GM23338 (cell line): ENCODE measurements at regions not wholly inside any gene's neighbourhood (a gene's known extent, or its start where the extent isn't known, plus 50 kb on each side); places are given as distances from the start of the nearest gene placed in this dataset.

Experiments
- ATAC-seq: fragments of 200-7000 bp; cut with Tn5 transposase; 3 replicates; pipeline ENCODE4 v1.9.1; 2020
- DNase-seq: peaks from one replicate; pipeline ENCODE4 v3.0.0-alpha.2; 2015; ENCODE audit warnings: low spot score
- H2AFZ ChIP-seq: fragments of 200-600 bp; sonication (generic); 2 replicates; pipeline ENCODE4 v1.8.0; 2016; ENCODE audit warnings: antibody characterized with exemption, mild to moderate bottlenecking, moderate library complexity
- H3F3A ChIP-seq: fragments of 200-600 bp; sonication (generic); replicated peaks from 2 replicates; pipeline ENCODE4 v1.8.0; 2017; ENCODE audit warnings: antibody characterized with exemption, mixed run types, low read depth
- H3K27ac ChIP-seq: fragments of 200-600 bp; sonication (generic); 2 replicates; pipeline ENCODE4 v1.6.1; 2016; ENCODE audit warnings: low read depth
- H3K27me3 ChIP-seq: fragments of 200-600 bp; sonication (generic); 2 replicates; pipeline ENCODE4 v1.8.0; 2016; ENCODE audit warnings: mild to moderate bottlenecking, mixed run types, moderate library complexity; ENCODE audit not compliant: insufficient read depth
- H3K36me3 ChIP-seq: fragments of 200-600 bp; sonication (generic); 2 replicates; pipeline ENCODE4 v1.8.0; 2016; ENCODE audit warnings: mild to moderate bottlenecking; ENCODE audit not compliant: insufficient read depth
- H3K4me1 ChIP-seq: fragments of 200-600 bp; sonication (generic); 2 replicates; pipeline ENCODE4 v1.8.0; 2016; ENCODE audit warnings: mild to moderate bottlenecking, moderate library complexity; ENCODE audit not compliant: insufficient read depth
- H3K4me2 ChIP-seq: fragments of 200-600 bp; sonication (generic); 2 replicates; pipeline ENCODE4 v1.7.1; 2017; ENCODE audit warnings: mixed run types
- H3K4me3 ChIP-seq: fragments of 200-600 bp; sonication (generic); 2 replicates; pipeline ENCODE4 v1.6.1; 2016; ENCODE audit warnings: mixed run types
- H3K79me2 ChIP-seq: fragments of 200-600 bp; sonication (generic); replicated peaks from 2 replicates; pipeline ENCODE4 v1.8.0; 2017; ENCODE audit warnings: mild to moderate bottlenecking; ENCODE audit not compliant: insufficient read depth
- H3K9me2 ChIP-seq: fragments of 200-600 bp; sonication (generic); 2 replicates; pipeline ENCODE4 v1.8.0; 2017; ENCODE audit not compliant: insufficient read depth
- H4K20me1 ChIP-seq: fragments of 200-600 bp; sonication (generic); replicated peaks from 2 replicates; pipeline ENCODE4 v1.8.0; 2017; ENCODE audit warnings: mild to moderate bottlenecking; ENCODE audit not compliant: insufficient read depth
- H3K27ac Mint-ChIP-seq: 2 replicates; pipeline ENCODE4 v1.8.0; 2020; ENCODE audit warnings: inconsistent platforms, mild to moderate bottlenecking, moderate library complexity, mixed read lengths
- H3K27me3 Mint-ChIP-seq: 3 replicates; pipeline ENCODE4 v1.8.0; 2022; ENCODE audit warnings: low read depth, mild to moderate bottlenecking, moderate library complexity, mixed read lengths, inconsistent platforms; ENCODE audit not compliant: insufficient read depth, poor library complexity
- H3K36me3 Mint-ChIP-seq: 3 replicates; pipeline ENCODE4 v1.8.0; 2021; ENCODE audit warnings: low read depth, mild to moderate bottlenecking, inconsistent platforms, moderate library complexity, mixed read lengths
- H3K4me1 Mint-ChIP-seq: 3 replicates; pipeline ENCODE4 v1.8.0; 2020; ENCODE audit warnings: mild to moderate bottlenecking, inconsistent platforms, mixed read lengths
- H3K4me3 Mint-ChIP-seq: 3 replicates; pipeline ENCODE4 v1.8.0; 2021; ENCODE audit warnings: moderate library complexity, mild to moderate bottlenecking, inconsistent platforms, mixed read lengths
- H3K9me3 Mint-ChIP-seq: 3 replicates; pipeline ENCODE4 v1.8.0; 2020; ENCODE audit warnings: moderate library complexity, mild to moderate bottlenecking, inconsistent platforms, mixed read lengths
- CREB1 ChIP-seq: fragments of 250-450 bp; sonication (Bioruptor Pico); IDR thresholded peaks from 2 replicates; pipeline ENCODE4 v1.5.0; 2020; ENCODE audit warnings: low read depth, mild to moderate bottlenecking, moderate library complexity
- EZH2 ChIP-seq: fragments of 200-600 bp; sonication (generic); IDR thresholded peaks from one replicate; pipeline ENCODE4 v1.8.0; 2017; ENCODE audit warnings: antibody characterized with exemption, mild to moderate bottlenecking, low read depth; ENCODE audit not compliant: unreplicated experiment
- EZH2phosphoT487 ChIP-seq: fragments of 200-600 bp; sonication (generic); IDR thresholded peaks from one replicate; pipeline ENCODE4 v1.8.1; 2018; ENCODE audit warnings: antibody characterized with exemption; ENCODE audit not compliant: unreplicated experiment
- JUNB ChIP-seq: IDR thresholded peaks from one replicate; pipeline ENCODE4 v1.6.1; 2016; ENCODE audit warnings: antibody characterized with exemption; ENCODE audit not compliant: unreplicated experiment
- NANOG ChIP-seq: IDR thresholded peaks from 2 replicates; pipeline ENCODE4 v1.6.1; 2016; ENCODE audit warnings: antibody characterized with exemption, borderline replicate concordance
- POLR2AphosphoS5 ChIP-seq: IDR thresholded peaks from 2 replicates; pipeline ENCODE4 v1.6.1; 2016; ENCODE audit warnings: antibody characterized with exemption, low read depth
- STAT1 ChIP-seq: IDR thresholded peaks from one replicate; pipeline ENCODE4 v1.6.1; 2016; ENCODE audit warnings: antibody characterized with exemption; ENCODE audit not compliant: unreplicated experiment
- ZNF114 ChIP-seq: fragments of 250-450 bp; sonication (Bioruptor Pico); IDR thresholded peaks from 2 replicates; pipeline ENCODE4 v1.5.0; 2020; ENCODE audit warnings: mild to moderate bottlenecking, moderate library complexity
- ZNF331 ChIP-seq: fragments of 250-450 bp; sonication (Bioruptor Pico); IDR thresholded peaks from 2 replicates; pipeline ENCODE4 v1.5.0; 2020; ENCODE audit warnings: low read depth, mild to moderate bottlenecking, moderate library complexity
- TF ChIP-seq, protein P1 (sequence below): IDR thresholded peaks from 2 replicates; pipeline ENCODE4 v1.6.1; 2016; ENCODE audit warnings: antibody characterized with exemption
- TF ChIP-seq, protein P2 (sequence below), 2 experiments: fragments of 200-600 bp in 1 of 2; sonication (generic) in 1 of 2; conservative IDR thresholded peaks; 2 replicates each; pipeline versions ENCODE4 v1.5.1 to v1.6.1; 2016 to 2017; ENCODE audit warnings: antibody characterized with exemption in 2 of 2, low read depth in 2 of 2, mild to moderate bottlenecking in 2 of 2, moderate library complexity in 1 of 2
- TF ChIP-seq, protein P3 (sequence below): fragments of 250-450 bp; sonication (Bioruptor Pico); IDR thresholded peaks from 2 replicates; pipeline ENCODE4 v1.5.0; 2020; ENCODE audit warnings: mild to moderate bottlenecking, moderate library complexity
- TF ChIP-seq, protein P4 (sequence below): IDR thresholded peaks from one replicate; pipeline ENCODE4 v1.6.1; 2018; ENCODE audit warnings: antibody characterized with exemption; ENCODE audit not compliant: unreplicated experiment

DNA sequence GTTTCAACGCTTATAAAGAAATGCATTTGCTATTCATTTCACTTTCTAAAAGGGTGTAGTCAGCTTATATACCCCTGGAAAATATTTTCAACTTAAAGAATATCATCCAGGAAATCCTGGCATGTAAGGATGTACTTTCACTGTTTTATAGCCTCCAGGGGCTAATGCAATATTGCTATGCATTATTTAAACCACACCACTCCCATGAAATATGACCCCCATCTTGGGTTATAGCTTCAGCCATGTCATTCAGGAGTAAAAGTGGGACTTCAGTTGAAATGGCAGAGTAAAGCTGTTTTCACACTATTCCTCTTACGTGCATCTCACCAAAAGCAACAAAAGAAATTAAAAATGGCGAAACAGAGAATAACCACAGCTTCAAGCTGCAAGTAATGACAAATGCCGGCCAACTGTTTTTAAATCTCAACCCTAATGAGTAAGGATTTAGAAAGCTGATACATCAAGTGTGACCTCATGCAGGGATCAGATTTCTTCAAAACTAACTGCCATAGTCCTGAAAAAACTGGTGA, 84.5 kb downstream of the COL6A6 start:
- no peaks in the 10 kb centered on the region for H3K4me1 Mint-ChIP-seq
- Histone ChIP-seq H4K20me1 (no peaks in the 10 kb centered on the region), H3F3A (no peaks in the 10 kb centered on the region), H3K27ac (no peak overlapping the region), H3K79me2 (no peaks in the 10 kb centered on the region), H2AFZ (peak overlapping the region; percentile 60; the same call in 1 of the 2 replicates), H3K27me3 (no peaks in the 10 kb centered on the region), H3K4me1 (no peaks in the 10 kb centered on the region), H3K9me2 (no peaks in the 10 kb centered on the region), H3K4me2 (no peak overlapping the region), H3K4me3 (no peak overlapping the region), H3K36me3 (no peaks in the 10 kb centered on the region)
- ATAC-seq (no peak), DNase-seq (no peak)
- no peak overlapping the region for H3K27ac Mint-ChIP-seq
- TF ChIP-seq, protein P1, sequence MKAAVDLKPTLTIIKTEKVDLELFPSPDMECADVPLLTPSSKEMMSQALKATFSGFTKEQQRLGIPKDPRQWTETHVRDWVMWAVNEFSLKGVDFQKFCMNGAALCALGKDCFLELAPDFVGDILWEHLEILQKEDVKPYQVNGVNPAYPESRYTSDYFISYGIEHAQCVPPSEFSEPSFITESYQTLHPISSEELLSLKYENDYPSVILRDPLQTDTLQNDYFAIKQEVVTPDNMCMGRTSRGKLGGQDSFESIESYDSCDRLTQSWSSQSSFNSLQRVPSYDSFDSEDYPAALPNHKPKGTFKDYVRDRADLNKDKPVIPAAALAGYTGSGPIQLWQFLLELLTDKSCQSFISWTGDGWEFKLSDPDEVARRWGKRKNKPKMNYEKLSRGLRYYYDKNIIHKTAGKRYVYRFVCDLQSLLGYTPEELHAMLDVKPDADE: no peak
- TF ChIP-seq ZNF114 (CRISPR knock-in tag): no peak
- no peak for TF ChIP-seq CREB1
- TF ChIP-seq, protein P2, sequence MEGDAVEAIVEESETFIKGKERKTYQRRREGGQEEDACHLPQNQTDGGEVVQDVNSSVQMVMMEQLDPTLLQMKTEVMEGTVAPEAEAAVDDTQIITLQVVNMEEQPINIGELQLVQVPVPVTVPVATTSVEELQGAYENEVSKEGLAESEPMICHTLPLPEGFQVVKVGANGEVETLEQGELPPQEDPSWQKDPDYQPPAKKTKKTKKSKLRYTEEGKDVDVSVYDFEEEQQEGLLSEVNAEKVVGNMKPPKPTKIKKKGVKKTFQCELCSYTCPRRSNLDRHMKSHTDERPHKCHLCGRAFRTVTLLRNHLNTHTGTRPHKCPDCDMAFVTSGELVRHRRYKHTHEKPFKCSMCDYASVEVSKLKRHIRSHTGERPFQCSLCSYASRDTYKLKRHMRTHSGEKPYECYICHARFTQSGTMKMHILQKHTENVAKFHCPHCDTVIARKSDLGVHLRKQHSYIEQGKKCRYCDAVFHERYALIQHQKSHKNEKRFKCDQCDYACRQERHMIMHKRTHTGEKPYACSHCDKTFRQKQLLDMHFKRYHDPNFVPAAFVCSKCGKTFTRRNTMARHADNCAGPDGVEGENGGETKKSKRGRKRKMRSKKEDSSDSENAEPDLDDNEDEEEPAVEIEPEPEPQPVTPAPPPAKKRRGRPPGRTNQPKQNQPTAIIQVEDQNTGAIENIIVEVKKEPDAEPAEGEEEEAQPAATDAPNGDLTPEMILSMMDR (conservative IDR thresholded peaks at IDR 0.05; ENCODE audit: low read depth in 2 of 2): no peak
- TF ChIP-seq ZNF331 (CRISPR knock-in tag): no peak
- no peak for TF ChIP-seq JUNB
- no peak for TF ChIP-seq STAT1
- no peak for TF ChIP-seq POLR2AphosphoS5
- TF ChIP-seq NANOG: no peak
- TF ChIP-seq, protein P3, sequence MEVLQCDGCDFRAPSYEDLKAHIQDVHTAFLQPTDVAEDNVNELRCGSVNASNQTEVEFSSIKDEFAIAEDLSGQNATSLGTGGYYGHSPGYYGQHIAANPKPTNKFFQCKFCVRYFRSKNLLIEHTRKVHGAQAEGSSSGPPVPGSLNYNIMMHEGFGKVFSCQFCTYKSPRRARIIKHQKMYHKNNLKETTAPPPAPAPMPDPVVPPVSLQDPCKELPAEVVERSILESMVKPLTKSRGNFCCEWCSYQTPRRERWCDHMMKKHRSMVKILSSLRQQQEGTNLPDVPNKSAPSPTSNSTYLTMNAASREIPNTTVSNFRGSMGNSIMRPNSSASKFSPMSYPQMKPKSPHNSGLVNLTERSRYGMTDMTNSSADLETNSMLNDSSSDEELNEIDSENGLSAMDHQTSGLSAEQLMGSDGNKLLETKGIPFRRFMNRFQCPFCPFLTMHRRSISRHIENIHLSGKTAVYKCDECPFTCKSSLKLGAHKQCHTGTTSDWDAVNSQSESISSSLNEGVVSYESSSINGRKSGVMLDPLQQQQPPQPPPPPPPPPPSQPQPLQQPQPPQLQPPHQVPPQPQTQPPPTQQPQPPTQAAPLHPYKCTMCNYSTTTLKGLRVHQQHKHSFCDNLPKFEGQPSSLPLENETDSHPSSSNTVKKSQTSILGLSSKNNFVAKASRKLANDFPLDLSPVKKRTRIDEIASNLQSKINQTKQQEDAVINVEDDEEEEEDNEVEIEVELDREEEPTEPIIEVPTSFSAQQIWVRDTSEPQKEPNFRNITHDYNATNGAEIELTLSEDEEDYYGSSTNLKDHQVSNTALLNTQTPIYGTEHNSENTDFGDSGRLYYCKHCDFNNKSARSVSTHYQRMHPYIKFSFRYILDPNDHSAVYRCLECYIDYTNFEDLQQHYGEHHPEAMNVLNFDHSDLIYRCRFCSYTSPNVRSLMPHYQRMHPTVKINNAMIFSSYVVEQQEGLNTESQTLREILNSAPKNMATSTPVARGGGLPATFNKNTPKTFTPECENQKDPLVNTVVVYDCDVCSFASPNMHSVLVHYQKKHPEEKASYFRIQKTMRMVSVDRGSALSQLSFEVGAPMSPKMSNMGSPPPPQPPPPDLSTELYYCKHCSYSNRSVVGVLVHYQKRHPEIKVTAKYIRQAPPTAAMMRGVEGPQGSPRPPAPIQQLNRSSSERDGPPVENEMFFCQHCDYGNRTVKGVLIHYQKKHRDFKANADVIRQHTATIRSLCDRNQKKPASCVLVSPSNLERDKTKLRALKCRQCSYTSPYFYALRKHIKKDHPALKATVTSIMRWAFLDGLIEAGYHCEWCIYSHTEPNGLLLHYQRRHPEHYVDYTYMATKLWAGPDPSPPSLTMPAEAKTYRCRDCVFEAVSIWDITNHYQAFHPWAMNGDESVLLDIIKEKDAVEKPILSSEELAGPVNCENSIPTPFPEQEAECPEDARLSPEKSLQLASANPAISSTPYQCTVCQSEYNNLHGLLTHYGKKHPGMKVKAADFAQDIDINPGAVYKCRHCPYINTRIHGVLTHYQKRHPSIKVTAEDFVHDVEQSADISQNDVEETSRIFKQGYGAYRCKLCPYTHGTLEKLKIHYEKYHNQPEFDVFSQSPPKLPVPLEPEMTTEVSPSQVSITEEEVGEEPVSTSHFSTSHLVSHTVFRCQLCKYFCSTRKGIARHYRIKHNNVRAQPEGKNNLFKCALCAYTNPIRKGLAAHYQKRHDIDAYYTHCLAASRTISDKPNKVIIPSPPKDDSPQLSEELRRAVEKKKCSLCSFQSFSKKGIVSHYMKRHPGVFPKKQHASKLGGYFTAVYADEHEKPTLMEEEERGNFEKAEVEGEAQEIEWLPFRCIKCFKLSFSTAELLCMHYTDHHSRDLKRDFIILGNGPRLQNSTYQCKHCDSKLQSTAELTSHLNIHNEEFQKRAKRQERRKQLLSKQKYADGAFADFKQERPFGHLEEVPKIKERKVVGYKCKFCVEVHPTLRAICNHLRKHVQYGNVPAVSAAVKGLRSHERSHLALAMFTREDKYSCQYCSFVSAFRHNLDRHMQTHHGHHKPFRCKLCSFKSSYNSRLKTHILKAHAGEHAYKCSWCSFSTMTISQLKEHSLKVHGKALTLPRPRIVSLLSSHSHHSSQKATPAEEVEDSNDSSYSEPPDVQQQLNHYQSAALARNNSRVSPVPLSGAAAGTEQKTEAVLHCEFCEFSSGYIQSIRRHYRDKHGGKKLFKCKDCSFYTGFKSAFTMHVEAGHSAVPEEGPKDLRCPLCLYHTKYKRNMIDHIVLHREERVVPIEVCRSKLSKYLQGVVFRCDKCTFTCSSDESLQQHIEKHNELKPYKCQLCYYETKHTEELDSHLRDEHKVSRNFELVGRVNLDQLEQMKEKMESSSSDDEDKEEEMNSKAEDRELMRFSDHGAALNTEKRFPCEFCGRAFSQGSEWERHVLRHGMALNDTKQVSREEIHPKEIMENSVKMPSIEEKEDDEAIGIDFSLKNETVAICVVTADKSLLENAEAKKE (CRISPR knock-in tag): no peak
- TF ChIP-seq EZH2phosphoT487: no peak
- no peak for TF ChIP-seq EZH2
- TF ChIP-seq, protein P4, sequence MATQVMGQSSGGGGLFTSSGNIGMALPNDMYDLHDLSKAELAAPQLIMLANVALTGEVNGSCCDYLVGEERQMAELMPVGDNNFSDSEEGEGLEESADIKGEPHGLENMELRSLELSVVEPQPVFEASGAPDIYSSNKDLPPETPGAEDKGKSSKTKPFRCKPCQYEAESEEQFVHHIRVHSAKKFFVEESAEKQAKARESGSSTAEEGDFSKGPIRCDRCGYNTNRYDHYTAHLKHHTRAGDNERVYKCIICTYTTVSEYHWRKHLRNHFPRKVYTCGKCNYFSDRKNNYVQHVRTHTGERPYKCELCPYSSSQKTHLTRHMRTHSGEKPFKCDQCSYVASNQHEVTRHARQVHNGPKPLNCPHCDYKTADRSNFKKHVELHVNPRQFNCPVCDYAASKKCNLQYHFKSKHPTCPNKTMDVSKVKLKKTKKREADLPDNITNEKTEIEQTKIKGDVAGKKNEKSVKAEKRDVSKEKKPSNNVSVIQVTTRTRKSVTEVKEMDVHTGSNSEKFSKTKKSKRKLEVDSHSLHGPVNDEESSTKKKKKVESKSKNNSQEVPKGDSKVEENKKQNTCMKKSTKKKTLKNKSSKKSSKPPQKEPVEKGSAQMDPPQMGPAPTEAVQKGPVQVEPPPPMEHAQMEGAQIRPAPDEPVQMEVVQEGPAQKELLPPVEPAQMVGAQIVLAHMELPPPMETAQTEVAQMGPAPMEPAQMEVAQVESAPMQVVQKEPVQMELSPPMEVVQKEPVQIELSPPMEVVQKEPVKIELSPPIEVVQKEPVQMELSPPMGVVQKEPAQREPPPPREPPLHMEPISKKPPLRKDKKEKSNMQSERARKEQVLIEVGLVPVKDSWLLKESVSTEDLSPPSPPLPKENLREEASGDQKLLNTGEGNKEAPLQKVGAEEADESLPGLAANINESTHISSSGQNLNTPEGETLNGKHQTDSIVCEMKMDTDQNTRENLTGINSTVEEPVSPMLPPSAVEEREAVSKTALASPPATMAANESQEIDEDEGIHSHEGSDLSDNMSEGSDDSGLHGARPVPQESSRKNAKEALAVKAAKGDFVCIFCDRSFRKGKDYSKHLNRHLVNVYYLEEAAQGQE: no peak
- no peak overlapping the region for H3K4me3 Mint-ChIP-seq
- H3K36me3 Mint-ChIP-seq: peaks cover 2% of the 10 kb centered on the region; the same call in 1 of the 3 replicates
- H3K27me3 Mint-ChIP-seq: no peaks in the 10 kb centered on the region
- H3K9me3 Mint-ChIP-seq: peaks cover 2% of the 10 kb centered on the region; the same call in 1 of the 3 replicates
